Hindlimb muscle (tissue), 1 donor: ENCODE measurements at regions not wholly inside any gene's neighbourhood (a gene's known extent, or its start where the extent isn't known, plus 50 kb on each side); places are given as distances from the start of the nearest gene placed in this dataset.

Experiments
- DNase-seq: peaks from one replicate; pipeline ENCODE4 v3.0.0-alpha.2; 2013

GRCh38 chr11:82676483-82677094, 57.1 kb downstream of the FAM181B start:
- DNase-seq = no peak

- DNase-seq = no peak
Measured at GRCh38 chr11:82675838-82676237, 57.8 kb downstream of the FAM181B start.

GRCh38 chr11:82673631-82674030, 60.0 kb downstream of the FAM181B start:
- no peak for DNase-seq

GRCh38 chr11:82671451-82671850, 62.2 kb downstream of the FAM181B start:
- no peak for DNase-seq

- DNase-seq = no peak
Measured at GRCh38 chr11:82663535-82663934, 70.1 kb downstream of the FAM181B start.

- no peak for DNase-seq
Measured at GRCh38 chr11:82653752-82654151, 79.9 kb downstream of the FAM181B start.

- DNase-seq = no peak
Measured at GRCh38 chr11:82639251-82639650, 94.4 kb downstream of the FAM181B start.

- DNase-seq = no peak
Measured at GRCh38 chr11:82636615-82637014, 97.0 kb downstream of the FAM181B start.

- no peak for DNase-seq
Measured at GRCh38 chr11:82634091-82634490, 99.6 kb downstream of the FAM181B start.

GRCh38 chr11:82631722-82632630, 101.7 kb downstream of the FAM181B start:
- no peak for DNase-seq

GRCh38 chr11:82610671-82611070, 123.0 kb downstream of the FAM181B start:
- no peak for DNase-seq

- DNase-seq = no peak
Measured at GRCh38 chr11:82606738-82607137, 126.9 kb downstream of the FAM181B start.

- no peak for DNase-seq
Measured at GRCh38 chr11:82601711-82602110, 132.0 kb downstream of the FAM181B start.

GRCh38 chr11:82599836-82600235, 133.8 kb downstream of the FAM181B start:
- DNase-seq = no peak

- DNase-seq = no peak
Measured at GRCh38 chr11:82586581-82586980, 147.1 kb downstream of the FAM181B start.

- DNase-seq = no peak
Measured at GRCh38 chr11:82577246-82577645, 156.4 kb downstream of the FAM181B start.

GRCh38 chr11:82560836-82561235, 172.8 kb downstream of the FAM181B start:
- no peak for DNase-seq

GRCh38 chr11:82559609-82560008, 174.1 kb downstream of the FAM181B start:
- peak; percentile 8 for DNase-seq

GRCh38 chr11:82557274-82557673, 176.4 kb downstream of the FAM181B start:
- DNase-seq = no peak

GRCh38 chr11:82556210-82556609, 177.5 kb downstream of the FAM181B start:
- DNase-seq = no peak

GRCh38 chr11:82546661-82547557, 186.8 kb downstream of the FAM181B start:
- no peak for DNase-seq

GRCh38 chr11:82539669-82540068, 194.0 kb downstream of the FAM181B start:
- DNase-seq = no peak

GRCh38 chr11:82536706-82537105, 197.0 kb downstream of the FAM181B start:
- DNase-seq = no peak
